HG03025 (cell line): ENCODE measurements at regions not wholly inside any gene's neighbourhood (a gene's known extent, or its start where the extent isn't known, plus 50 kb on each side); places are given as distances from the start of the nearest gene placed in this dataset.

Source experiments
- ATAC-seq: cut with Tn5 transposase; IDR thresholded peaks from one replicate; pipeline ENCODE4 v1.9.1; 2021; ENCODE audit warnings: mild to moderate bottlenecking, moderate library complexity; ENCODE audit not compliant: unreplicated experiment, low FRiP score

DNA sequence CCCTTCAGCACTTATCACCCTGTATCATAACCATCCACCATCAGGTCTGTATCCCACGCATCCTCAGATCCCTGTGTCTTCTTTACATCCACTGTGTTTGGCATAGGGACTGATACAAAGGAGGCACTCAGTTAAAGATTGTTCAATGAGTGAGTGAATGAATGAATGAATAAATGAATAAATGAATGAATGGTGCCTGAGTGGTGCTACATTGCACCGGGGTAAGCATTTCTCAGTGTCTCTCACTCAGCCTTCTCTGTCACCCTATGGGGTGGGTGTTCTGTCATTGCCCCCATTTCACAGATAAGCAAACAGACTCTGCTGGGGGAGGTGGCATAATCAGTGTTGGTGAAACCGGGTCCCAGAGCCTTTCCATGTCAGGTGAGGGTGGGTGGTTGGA, 56.6 kb upstream of the ID3 start:
- no peak for ATAC-seq

GRCh38 chr1:23615423-23615822, 56.1 kb upstream of the ID3 start:
- no peak for ATAC-seq

DNA sequence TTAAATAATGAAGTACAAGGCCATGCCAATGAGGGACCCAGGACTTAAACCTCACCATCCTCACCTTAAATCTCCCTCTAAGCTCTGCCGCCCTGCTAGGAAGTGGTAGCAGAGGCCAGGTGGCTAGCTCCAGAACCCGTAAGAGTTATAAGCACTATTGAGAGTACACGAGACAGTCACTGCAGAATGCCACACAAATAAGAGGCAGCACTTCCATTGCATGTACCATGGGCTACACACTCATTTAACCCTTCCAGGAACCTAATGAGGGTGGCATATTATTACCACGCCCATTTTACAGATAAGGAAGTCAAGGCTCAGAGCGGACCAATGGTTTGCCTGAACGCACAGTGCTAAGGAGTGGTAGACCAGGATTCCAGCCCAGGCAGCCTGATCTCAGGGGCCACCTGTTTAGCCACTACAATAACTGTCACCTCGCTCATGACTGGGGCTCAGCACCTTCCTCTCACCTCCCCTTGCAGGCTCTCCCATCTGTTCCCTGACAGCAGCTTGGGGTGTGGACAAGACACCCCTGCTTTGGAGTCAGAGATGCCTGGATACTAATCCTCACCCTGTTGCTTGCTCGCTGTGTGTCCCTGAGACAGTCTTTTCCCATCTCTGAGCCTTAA, 54.8 kb upstream of the ID3 start:
- no peak for ATAC-seq

DNA sequence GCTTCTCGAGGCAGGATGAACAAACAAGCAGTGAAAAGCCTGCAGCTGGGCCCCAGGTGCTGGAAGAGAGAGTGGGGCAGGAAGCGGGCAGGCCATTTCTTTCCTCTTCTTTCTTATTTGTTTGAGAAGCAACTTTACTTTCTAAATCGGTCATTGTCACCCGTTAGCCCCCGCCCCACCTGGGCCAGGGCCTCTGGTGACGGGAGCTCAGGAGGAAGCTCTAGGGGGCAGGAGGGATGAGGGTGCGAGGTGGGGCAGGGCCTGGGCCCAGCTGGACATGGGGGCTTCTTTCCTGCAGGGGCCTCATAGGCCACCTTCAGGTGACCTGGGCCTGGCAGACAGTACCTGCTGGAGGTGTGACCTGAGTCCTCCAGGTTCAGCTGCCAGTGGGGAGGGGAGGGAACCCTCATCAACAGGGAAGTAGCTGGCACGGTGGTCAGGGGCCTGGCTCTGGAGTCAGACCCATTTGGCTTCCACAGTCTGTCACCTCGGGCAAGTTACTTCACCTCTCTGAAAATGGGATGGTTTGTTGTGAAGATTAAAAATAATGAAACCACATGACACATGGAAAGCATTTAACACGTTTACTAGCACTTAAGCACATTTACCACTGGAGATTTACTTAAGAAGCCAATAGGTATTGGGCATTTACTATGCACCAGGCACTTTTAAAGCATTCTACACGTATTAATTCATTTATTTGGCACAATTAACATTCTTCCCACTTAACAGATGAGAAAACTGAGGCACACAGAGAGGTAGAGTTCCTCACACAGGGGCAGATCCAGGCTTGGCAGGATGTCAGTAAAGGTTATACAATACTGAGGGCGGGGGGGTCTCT, 54.1 kb upstream of the ID3 start:
- no peak for ATAC-seq

DNA sequence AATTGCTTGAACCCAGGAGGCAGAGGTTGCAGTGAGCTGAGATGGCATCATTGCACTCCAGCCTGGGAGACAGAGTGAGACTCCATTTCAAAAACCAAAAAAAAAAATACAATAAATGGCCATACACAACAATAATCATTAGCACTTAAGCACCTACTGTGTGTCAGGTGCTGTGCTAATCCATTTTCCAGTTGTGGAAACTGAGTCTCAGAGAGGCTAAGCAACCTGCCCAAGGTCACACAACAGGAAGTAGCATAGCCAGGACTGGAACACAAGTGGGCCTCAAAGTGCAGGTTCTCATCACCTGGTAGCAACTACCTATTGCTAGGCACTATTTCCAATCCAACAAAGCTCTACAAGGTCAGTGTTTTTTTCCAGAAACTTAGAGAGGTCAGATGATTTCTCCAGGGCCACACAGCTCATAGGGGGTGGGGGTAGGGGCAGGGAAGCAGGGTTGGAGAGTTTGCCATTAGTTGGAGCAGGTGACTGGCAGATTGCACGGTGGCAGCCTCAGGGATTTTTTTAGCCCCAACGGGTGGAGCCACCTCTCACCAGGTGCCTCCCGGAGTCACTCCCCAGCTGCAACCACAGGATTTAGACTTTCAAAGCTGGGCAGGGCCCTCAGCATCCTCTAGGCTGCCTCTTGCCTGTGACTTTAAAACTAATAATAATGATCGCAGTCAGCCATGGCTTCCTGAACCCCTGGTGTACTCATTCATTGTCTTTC, 52.5 kb upstream of the ID3 start:
- ATAC-seq, result no peak

DNA sequence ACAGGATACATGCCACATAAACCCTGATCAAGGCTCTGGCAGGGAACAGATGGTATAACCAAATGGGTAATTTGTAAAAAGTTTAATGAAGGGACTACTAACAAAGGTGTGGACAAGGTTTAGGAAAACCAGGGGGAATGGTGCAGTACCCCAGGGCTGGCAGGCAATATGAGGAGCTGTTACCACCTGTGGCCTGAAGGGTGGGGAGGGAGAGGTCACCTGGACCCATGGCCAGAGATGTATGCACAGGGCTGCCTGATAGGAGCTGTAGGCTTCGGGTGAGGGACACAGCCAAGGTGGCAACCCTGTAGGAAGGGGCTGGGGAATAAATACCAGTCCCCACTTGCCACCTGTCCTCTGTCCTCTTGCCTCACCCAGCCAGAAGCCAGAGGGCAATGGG, 51.4 kb upstream of the ID3 start:
- no peak for ATAC-seq

DNA sequence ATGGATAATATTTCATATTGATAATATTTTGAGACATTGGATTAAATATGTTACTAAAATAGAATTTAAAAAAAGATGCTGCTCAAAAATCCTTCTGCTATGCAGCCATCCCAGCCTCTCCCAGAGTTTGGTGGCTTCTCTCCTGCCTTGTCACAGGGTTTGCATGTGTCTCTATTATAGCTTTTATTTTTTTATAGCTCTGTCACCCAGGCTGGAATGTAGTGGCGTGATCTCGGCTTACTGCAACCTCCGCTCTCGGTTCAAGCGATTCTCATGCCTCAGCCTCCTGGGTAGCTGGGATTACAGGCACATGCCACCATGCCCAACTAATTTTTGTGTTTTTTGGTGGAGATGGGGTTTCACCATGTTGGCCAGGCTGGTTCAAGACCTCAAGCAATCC, 50.7 kb upstream of the ID3 start:
- ATAC-seq, result no peak
